ENCODE measurements at regions not wholly inside any gene's neighbourhood (a gene's known extent, or its start where the extent isn't known, plus 50 kb on each side); places are given as distances from the start of the nearest gene placed in this dataset.

DNA sequence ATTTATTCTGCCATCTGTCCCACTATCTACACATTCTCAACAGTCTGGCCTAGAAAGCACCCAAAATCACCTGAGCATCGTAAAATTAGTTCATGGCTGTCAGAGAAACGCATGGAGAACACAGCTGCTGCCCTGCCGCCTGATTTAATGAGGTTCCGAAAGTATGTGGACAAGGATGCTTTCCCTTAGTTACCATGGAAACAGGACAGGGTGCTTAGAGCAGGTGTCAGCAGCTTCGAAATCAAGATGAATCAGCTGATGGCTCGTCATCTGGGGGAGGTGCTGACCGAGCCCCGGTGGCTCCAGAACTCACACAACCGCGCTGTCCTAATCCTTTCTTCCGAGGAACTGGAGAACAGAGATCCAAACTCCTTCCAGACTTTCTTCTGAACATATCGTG, 151.5 kb downstream of the TEX36 start:
- TF ChIP-seq POLR2A (IDR thresholded peaks at IDR 0.05), result no peak
- TF ChIP-seq, protein P1, sequence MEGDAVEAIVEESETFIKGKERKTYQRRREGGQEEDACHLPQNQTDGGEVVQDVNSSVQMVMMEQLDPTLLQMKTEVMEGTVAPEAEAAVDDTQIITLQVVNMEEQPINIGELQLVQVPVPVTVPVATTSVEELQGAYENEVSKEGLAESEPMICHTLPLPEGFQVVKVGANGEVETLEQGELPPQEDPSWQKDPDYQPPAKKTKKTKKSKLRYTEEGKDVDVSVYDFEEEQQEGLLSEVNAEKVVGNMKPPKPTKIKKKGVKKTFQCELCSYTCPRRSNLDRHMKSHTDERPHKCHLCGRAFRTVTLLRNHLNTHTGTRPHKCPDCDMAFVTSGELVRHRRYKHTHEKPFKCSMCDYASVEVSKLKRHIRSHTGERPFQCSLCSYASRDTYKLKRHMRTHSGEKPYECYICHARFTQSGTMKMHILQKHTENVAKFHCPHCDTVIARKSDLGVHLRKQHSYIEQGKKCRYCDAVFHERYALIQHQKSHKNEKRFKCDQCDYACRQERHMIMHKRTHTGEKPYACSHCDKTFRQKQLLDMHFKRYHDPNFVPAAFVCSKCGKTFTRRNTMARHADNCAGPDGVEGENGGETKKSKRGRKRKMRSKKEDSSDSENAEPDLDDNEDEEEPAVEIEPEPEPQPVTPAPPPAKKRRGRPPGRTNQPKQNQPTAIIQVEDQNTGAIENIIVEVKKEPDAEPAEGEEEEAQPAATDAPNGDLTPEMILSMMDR (IDR thresholded peaks at IDR 0.05), result no peak
